ENCODE measurements at regions not wholly inside any gene's neighbourhood (a gene's known extent, or its start where the extent isn't known, plus 50 kb on each side); places are given as distances from the start of the nearest gene placed in this dataset.

- H3K27ac ChIP-seq (ENCODE audit: low read depth in 1 of 3, low read length in 2 of 3) = no peak overlapping the region
Observed at GRCh38 chr9:116090030-116090770, 63.4 kb upstream of the PAPPA start.

GRCh38 chr9:116094846-116095245 lies 58.7 kb upstream of the PAPPA start:
- Histone ChIP-seq H3K4me3 (ENCODE audit: low read depth in 1 of 3, low read length in 3 of 3) (no peak overlapping the region), H3K36me3 (ENCODE audit: control insufficient read depth in 3 of 3, insufficient read depth in 2 of 3, low read depth in 1 of 3, low read length in 3 of 3) (no peaks in the 10 kb centered on the region), H3K4me1 (ENCODE audit: control insufficient read depth in 3 of 3, insufficient read depth in 2 of 3, low read depth in 1 of 3, low read length in 2 of 3) (no peaks in the 10 kb centered on the region), H3K9me3 (ENCODE audit: control insufficient read depth in 2 of 2, insufficient read depth in 1 of 2, low read depth in 1 of 2, low read length in 1 of 2) (peaks cover 0 to 3% of the 10 kb centered on the region in 2 donors), H3K27ac (ENCODE audit: low read depth in 1 of 3, low read length in 2 of 3) (no peak overlapping the region), H3K27me3 (ENCODE audit: control insufficient read depth in 3 of 3, insufficient read depth in 3 of 3, low read length in 3 of 3) (no peaks in the 10 kb centered on the region)
- DNase-seq (no peak), FAIRE-seq (no peak)

More at GRCh38 chr9:116090030-116090770, 63.4 kb upstream of the PAPPA start:
- Histone ChIP-seq H3K36me3 (ENCODE audit: control insufficient read depth in 3 of 3, insufficient read depth in 2 of 3, low read depth in 1 of 3, low read length in 3 of 3) (no peaks in the 10 kb centered on the region), H3K27me3 (ENCODE audit: control insufficient read depth in 3 of 3, insufficient read depth in 3 of 3, low read length in 3 of 3) (no peaks in the 10 kb centered on the region), H3K4me3 (ENCODE audit: low read depth in 1 of 3, low read length in 3 of 3) (no peak overlapping the region), H3K9me3 (ENCODE audit: control insufficient read depth in 2 of 2, insufficient read depth in 1 of 2, low read depth in 1 of 2, low read length in 1 of 2) (peaks cover 0 to 3% of the 10 kb centered on the region in 2 donors), H3K4me1 (ENCODE audit: control insufficient read depth in 3 of 3, insufficient read depth in 2 of 3, low read depth in 1 of 3, low read length in 2 of 3) (no peaks in the 10 kb centered on the region)
- FAIRE-seq = no peak
- no peak for DNase-seq
- 76 to 95% (median 88%) methylated on average over 1 of the region's 1 CpG for WGBS, 3 donors

- H3K27me3 ChIP-seq (ENCODE audit: control insufficient read depth in 3 of 3, insufficient read depth in 3 of 3, low read length in 3 of 3) = no peaks in the 10 kb centered on the region
- H3K36me3 ChIP-seq (ENCODE audit: control insufficient read depth in 3 of 3, insufficient read depth in 2 of 3, low read depth in 1 of 3, low read length in 3 of 3) = no peaks in the 10 kb centered on the region
- H3K27ac ChIP-seq (ENCODE audit: low read depth in 1 of 3, low read length in 2 of 3) = no peak overlapping the region
- DNase-seq (no peak), FAIRE-seq (no peak)
- H3K4me1 ChIP-seq (ENCODE audit: control insufficient read depth in 3 of 3, insufficient read depth in 2 of 3, low read depth in 1 of 3, low read length in 2 of 3) = no peaks in the 10 kb centered on the region
- H3K9me3 ChIP-seq (ENCODE audit: control insufficient read depth in 2 of 2, insufficient read depth in 1 of 2, low read depth in 1 of 2, low read length in 1 of 2) = no peaks in the 10 kb centered on the region
- WGBS, 3 donors = 81 to 83% (median 82%) methylated on average over 2 of the region's 2 CpGs
- H3K4me3 ChIP-seq (ENCODE audit: low read depth in 1 of 3, low read length in 3 of 3) = no peak overlapping the region
Observed at GRCh38 chr9:116095403-116095802, 58.2 kb upstream of the PAPPA start.

GRCh38 chr9:116096046-116096445 lies 57.5 kb upstream of the PAPPA start:
- WGBS, 3 donors = 44 to 73% (median 49%) methylated on average over 4 of the region's 4 CpGs
- no peaks in the 10 kb centered on the region for H3K9me3 ChIP-seq (ENCODE audit: control insufficient read depth in 2 of 2, insufficient read depth in 1 of 2, low read depth in 1 of 2, low read length in 1 of 2)
- no peaks in the 10 kb centered on the region for H3K36me3 ChIP-seq (ENCODE audit: control insufficient read depth in 3 of 3, insufficient read depth in 2 of 3, low read depth in 1 of 3, low read length in 3 of 3)
- FAIRE-seq = no peak
- no peak for DNase-seq
- H3K27ac ChIP-seq (ENCODE audit: low read depth in 1 of 3, low read length in 2 of 3) = no peak overlapping the region
- H3K4me1 ChIP-seq (ENCODE audit: control insufficient read depth in 3 of 3, insufficient read depth in 2 of 3, low read depth in 1 of 3, low read length in 2 of 3) = no peaks in the 10 kb centered on the region
- no peaks in the 10 kb centered on the region for H3K27me3 ChIP-seq (ENCODE audit: control insufficient read depth in 3 of 3, insufficient read depth in 3 of 3, low read length in 3 of 3)
- H3K4me3 ChIP-seq (ENCODE audit: low read depth in 1 of 3, low read length in 3 of 3) = no peak overlapping the region

- no peak for DNase-seq
- no peak for FAIRE-seq
- no peaks in the 10 kb centered on the region for H3K9me3 ChIP-seq (ENCODE audit: control insufficient read depth in 2 of 2, insufficient read depth in 1 of 2, low read depth in 1 of 2, low read length in 1 of 2)
- no peaks in the 10 kb centered on the region for H3K27me3 ChIP-seq (ENCODE audit: control insufficient read depth in 3 of 3, insufficient read depth in 3 of 3, low read length in 3 of 3)
- no peak overlapping the region for H3K4me3 ChIP-seq (ENCODE audit: low read depth in 1 of 3, low read length in 3 of 3)
- 25 to 52% (median 32%) methylated on average over 3 of the region's 3 CpGs for WGBS, 3 donors
- H3K27ac ChIP-seq (ENCODE audit: low read depth in 1 of 3, low read length in 2 of 3) = no peak overlapping the region
- no peaks in the 10 kb centered on the region for H3K4me1 ChIP-seq (ENCODE audit: control insufficient read depth in 3 of 3, insufficient read depth in 2 of 3, low read depth in 1 of 3, low read length in 2 of 3)
- no peaks in the 10 kb centered on the region for H3K36me3 ChIP-seq (ENCODE audit: control insufficient read depth in 3 of 3, insufficient read depth in 2 of 3, low read depth in 1 of 3, low read length in 3 of 3)
Observed at GRCh38 chr9:116096853-116097252, 56.7 kb upstream of the PAPPA start.

GRCh38 chr9:116098476-116098875 lies 55.1 kb upstream of the PAPPA start:
- FAIRE-seq = no peak
- H3K9me3 ChIP-seq (ENCODE audit: control insufficient read depth in 2 of 2, insufficient read depth in 1 of 2, low read depth in 1 of 2, low read length in 1 of 2) = no peaks in the 10 kb centered on the region
- no peaks in the 10 kb centered on the region for H3K36me3 ChIP-seq (ENCODE audit: control insufficient read depth in 3 of 3, insufficient read depth in 2 of 3, low read depth in 1 of 3, low read length in 3 of 3)
- H3K27ac ChIP-seq (ENCODE audit: low read depth in 1 of 3, low read length in 2 of 3) = no peak overlapping the region
- no peaks in the 10 kb centered on the region for H3K27me3 ChIP-seq (ENCODE audit: control insufficient read depth in 3 of 3, insufficient read depth in 3 of 3, low read length in 3 of 3)
- no peak overlapping the region for H3K4me3 ChIP-seq (ENCODE audit: low read depth in 1 of 3, low read length in 3 of 3)
- no peaks in the 10 kb centered on the region for H3K4me1 ChIP-seq (ENCODE audit: control insufficient read depth in 3 of 3, insufficient read depth in 2 of 3, low read depth in 1 of 3, low read length in 2 of 3)
- no peak for DNase-seq
- 50 to 56% (median 50%) methylated on average over 5 of the region's 5 CpGs for WGBS, 3 donors

- Histone ChIP-seq H3K4me3 (ENCODE audit: low read depth in 1 of 3, low read length in 3 of 3) (no peak overlapping the region), H3K27me3 (ENCODE audit: control insufficient read depth in 3 of 3, insufficient read depth in 3 of 3, low read length in 3 of 3) (no peaks in the 10 kb centered on the region), H3K36me3 (ENCODE audit: control insufficient read depth in 3 of 3, insufficient read depth in 2 of 3, low read depth in 1 of 3, low read length in 3 of 3) (no peaks in the 10 kb centered on the region), H3K4me1 (ENCODE audit: control insufficient read depth in 3 of 3, insufficient read depth in 2 of 3, low read depth in 1 of 3, low read length in 2 of 3) (no peaks in the 10 kb centered on the region), H3K27ac (ENCODE audit: low read depth in 1 of 3, low read length in 2 of 3) (no peak overlapping the region), H3K9me3 (ENCODE audit: control insufficient read depth in 2 of 2, insufficient read depth in 1 of 2, low read depth in 1 of 2, low read length in 1 of 2) (no peaks in the 10 kb centered on the region)
- DNase-seq (no peak), FAIRE-seq (no peak)
- 71 to 80% (median 76%) methylated on average over 1 of the region's 1 CpG for WGBS, 3 donors
Observed at GRCh38 chr9:116099821-116100220, 53.8 kb upstream of the PAPPA start.

- Histone ChIP-seq H3K36me3 (ENCODE audit: control insufficient read depth in 3 of 3, insufficient read depth in 2 of 3, low read depth in 1 of 3, low read length in 3 of 3) (no peaks in the 10 kb centered on the region), H3K9me3 (ENCODE audit: control insufficient read depth in 2 of 2, insufficient read depth in 1 of 2, low read depth in 1 of 2, low read length in 1 of 2) (no peaks in the 10 kb centered on the region), H3K4me1 (ENCODE audit: control insufficient read depth in 3 of 3, insufficient read depth in 2 of 3, low read depth in 1 of 3, low read length in 2 of 3) (no peaks in the 10 kb centered on the region), H3K27ac (ENCODE audit: low read depth in 1 of 3, low read length in 2 of 3) (no peak overlapping the region), H3K4me3 (ENCODE audit: low read depth in 1 of 3, low read length in 3 of 3) (no peak overlapping the region), H3K27me3 (ENCODE audit: control insufficient read depth in 3 of 3, insufficient read depth in 3 of 3, low read length in 3 of 3) (no peaks in the 10 kb centered on the region)
- FAIRE-seq (no peak), DNase-seq (no peak)
- WGBS, 3 donors = 40 to 67% (median 49%) methylated on average over 3 of the region's 3 CpGs
Observed at GRCh38 chr9:116100711-116101121, 52.9 kb upstream of the PAPPA start.

GRCh38 chr9:116101516-116101915 lies 52.1 kb upstream of the PAPPA start:
- DNase-seq (no peak), FAIRE-seq (no peak)
- Histone ChIP-seq H3K27me3 (ENCODE audit: control insufficient read depth in 3 of 3, insufficient read depth in 3 of 3, low read length in 3 of 3) (no peaks in the 10 kb centered on the region), H3K27ac (ENCODE audit: low read depth in 1 of 3, low read length in 2 of 3) (no peak overlapping the region), H3K4me3 (ENCODE audit: low read depth in 1 of 3, low read length in 3 of 3) (no peak overlapping the region), H3K9me3 (ENCODE audit: control insufficient read depth in 2 of 2, insufficient read depth in 1 of 2, low read depth in 1 of 2, low read length in 1 of 2) (no peaks in the 10 kb centered on the region), H3K4me1 (ENCODE audit: control insufficient read depth in 3 of 3, insufficient read depth in 2 of 3, low read depth in 1 of 3, low read length in 2 of 3) (no peaks in the 10 kb centered on the region), H3K36me3 (ENCODE audit: control insufficient read depth in 3 of 3, insufficient read depth in 2 of 3, low read depth in 1 of 3, low read length in 3 of 3) (no peaks in the 10 kb centered on the region)
- WGBS, 3 donors = 23 to 50% (median 29%) methylated on average over 1 of the region's 1 CpG
